HG03558 (cell line): ENCODE measurements at regions not wholly inside any gene's neighbourhood (a gene's known extent, or its start where the extent isn't known, plus 50 kb on each side); places are given as distances from the start of the nearest gene placed in this dataset.
"Not testable (repeated sequence)": the region's sequence is repeated elsewhere in the genome, so short reads cannot be mapped to it uniquely, and the experiment has no call there.

ENCODE experiments used
- ATAC-seq: cut with Tn5 transposase; IDR thresholded peaks from one replicate; pipeline ENCODE4 v1.9.1; 2021; ENCODE audit warnings: moderate number of reproducible peaks; ENCODE audit not compliant: unreplicated experiment; ENCODE audit errors: extremely low read depth

DNA sequence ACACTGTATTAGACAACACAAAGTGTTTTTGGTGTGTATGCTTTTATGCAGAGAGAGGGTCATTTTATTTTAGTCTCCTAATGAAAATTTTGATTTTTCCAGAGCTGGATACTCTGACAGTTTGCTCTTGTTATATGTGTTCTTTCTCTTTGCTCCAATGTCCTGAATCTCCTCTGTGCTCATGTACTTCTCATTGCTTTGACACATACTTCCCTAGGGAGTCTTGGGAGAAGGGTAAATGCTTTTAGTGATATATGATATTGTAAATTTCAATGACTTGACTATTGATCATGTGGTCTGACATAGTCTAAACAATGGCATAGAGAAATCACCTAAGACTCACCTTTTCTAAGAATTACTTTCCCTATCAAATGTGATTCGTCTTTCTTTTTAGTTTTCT lies 972.6 kb upstream of the EDIL3 start:
- no peak for ATAC-seq

- no peak for ATAC-seq
Observed at GRCh38 chr5:85375525-85375924, 990.8 kb upstream of the EDIL3 start.

GRCh38 chr5:85388770-85389169 lies 1004.1 kb upstream of the EDIL3 start:
- ATAC-seq: no peak

GRCh38 chr5:85392309-85392708 lies 1007.6 kb upstream of the EDIL3 start:
- ATAC-seq: not testable (repeated sequence)

DNA sequence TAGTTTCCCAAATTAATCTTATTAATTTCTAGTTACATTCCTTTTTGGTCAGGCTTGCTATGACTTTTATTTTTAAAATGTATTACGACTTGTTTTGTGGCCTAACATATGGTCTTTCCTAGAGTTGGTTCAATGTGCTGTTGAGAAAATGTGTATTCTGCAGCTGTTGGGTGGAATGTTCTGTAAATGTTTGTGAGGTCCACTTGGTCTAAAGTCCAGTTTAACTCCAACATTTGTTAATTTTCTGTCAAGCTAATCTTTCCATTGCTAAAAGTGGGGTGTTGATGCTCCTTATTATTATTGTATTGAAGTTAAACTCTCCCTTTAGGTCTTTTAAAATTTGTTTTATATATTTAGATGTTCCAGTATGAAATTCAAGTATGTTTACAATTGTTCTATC lies 1010.8 kb upstream of the EDIL3 start:
- ATAC-seq: no peak

DNA sequence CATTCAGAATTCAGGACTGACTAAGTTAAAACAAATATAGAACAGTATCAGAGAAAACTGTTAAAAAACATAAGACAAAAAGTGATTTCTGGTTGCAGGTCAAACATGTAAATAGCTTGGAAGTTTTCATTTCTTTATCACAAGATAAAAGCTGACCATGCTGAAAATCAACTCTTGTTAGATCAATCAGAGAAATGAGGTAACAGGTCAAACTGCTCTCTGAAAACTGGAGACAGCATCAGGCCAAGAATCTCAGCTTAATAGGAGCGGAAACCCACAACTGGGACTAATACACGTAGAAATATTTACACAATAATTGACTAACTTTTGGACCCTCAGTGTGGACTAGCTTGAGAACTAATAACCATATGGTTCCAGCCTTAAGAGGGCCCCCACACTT lies 1012.8 kb upstream of the EDIL3 start:
- no peak for ATAC-seq

DNA sequence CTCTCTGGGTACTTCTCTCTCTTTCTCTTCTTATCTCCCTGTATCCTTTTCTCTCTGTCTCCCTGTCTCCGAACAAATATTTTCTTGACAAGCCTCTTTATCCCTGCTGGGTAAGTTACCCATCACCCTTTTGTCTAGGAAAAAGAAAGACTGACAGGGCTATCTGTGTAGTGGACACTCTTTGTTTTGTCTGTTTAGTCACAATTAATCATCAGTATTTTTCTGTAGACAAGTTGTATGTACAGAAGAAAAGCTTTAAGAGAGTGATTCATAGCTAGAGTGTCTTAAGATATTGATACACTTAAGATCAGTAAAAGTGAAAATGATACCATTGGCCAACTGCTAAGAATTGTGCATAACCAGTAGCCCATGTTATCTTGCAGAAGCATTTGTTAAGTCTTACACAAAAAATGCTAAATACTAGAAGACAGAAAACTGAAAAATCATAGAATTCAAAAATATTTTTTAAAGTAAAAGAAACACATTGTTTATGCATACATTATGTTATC lies 1043.8 kb upstream of the EDIL3 start:
- ATAC-seq: no peak

DNA sequence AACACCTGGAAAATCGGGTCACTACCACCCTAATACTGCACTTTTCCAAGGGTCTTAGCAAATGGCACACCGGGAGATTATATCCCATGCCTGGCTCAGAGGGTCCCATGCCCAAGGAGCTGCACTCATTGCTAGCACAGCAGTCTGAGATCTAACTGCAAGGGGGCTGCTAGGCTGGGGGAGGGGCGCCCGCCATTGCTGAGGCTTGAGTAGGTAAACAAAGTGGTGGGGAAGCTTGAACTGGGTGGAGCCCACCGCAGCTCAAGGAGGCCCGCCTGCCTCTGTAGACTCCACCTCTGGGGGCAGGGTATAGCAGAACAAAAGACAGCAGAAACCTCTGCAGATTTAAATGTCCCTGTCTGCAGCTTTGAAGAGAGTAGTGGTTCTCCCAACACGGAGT lies 1047.0 kb upstream of the EDIL3 start:
- ATAC-seq: not testable (repeated sequence)

DNA sequence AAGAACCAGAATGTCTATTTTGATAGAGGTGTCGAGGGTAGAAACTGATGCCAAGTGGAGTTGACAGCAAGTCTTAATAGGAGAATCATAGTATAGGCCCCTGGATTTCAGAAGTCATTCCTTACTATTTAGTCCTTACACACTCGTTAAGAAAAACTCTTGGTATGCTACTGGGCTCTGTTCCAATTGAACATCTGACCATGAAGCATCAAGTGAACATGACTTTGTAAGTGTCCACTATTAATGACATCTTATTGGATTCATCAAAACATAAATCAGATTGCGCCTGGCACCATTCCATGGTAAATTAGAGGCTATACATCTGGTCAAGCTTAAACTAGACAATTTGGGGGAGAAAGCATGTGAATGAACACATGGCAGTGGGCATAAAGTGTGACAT lies 1056.5 kb upstream of the EDIL3 start:
- no peak for ATAC-seq

DNA sequence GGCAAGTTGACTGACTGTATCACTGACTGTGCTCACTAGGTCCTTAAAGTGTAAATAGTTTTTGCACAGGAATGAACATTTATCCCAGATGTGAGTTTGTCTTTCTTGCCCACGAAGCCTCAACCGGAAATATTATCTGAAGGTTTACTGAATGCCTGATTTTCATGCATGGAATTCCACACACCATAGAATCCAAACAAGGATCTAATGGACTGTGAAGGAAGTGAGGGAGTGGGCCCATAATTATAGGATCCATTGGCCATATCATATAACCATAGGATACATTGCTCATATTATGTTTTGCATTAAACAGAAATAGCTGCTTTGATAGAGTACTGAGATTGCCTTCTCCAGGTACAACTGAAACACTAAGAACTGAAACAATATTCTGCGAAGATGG lies 1057.2 kb upstream of the EDIL3 start:
- no peak for ATAC-seq

DNA sequence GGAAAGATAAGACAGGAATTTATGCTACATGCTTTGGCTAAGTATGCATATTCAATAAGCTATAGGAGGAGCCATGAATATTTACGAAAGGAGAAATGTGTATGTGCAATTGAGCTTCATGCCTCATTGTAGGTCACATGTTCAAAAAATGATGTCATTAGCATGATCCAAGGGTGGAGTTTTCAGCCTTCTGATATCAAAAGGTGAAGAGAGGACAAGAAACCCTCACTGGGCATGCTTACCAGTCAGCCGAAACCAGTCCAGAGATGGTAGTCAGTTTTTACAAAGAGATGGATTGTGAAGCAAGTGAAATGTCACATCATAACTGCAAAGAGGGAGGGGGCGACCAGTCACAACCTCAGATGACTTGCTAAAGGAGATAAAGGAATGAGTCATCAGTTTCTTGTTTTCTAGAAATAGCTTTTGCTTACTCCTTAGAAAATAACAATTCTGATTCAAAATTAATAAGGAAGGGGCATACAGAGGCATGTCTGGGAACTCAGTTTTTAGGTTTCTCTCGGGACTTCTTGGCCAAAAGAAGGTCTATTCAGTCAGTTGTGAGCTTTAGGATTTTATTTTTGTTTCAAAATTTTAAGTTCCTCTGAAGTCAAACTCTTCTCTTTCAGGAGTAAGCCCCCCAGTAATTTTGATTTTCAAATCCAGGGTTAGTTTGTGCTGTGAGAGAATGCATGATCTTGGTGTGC lies 1067.8 kb upstream of the EDIL3 start:
- no peak for ATAC-seq

GRCh38 chr5:85453026-85453349 lies 1068.3 kb upstream of the EDIL3 start:
- no peak for ATAC-seq

DNA sequence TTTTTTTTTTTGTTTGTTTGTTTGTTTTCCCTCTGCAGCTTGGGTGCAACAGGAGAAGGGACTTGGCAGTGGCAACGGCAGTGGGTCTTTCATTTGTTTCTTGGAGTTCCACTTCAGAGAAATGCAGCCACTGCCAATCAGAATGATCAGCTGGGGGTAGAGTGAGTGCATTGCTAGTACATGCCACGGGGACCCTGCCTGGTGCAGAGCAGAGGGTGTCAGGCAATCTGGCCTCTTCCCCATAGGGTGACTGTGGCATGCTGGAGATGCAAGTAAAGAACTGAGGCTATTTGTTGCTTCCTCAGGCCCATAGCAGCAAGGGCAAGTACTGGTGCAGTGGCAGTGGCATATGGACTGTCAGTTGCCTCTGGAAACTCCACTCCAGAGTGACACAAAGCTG lies 1073.6 kb upstream of the EDIL3 start:
- ATAC-seq: no peak

DNA sequence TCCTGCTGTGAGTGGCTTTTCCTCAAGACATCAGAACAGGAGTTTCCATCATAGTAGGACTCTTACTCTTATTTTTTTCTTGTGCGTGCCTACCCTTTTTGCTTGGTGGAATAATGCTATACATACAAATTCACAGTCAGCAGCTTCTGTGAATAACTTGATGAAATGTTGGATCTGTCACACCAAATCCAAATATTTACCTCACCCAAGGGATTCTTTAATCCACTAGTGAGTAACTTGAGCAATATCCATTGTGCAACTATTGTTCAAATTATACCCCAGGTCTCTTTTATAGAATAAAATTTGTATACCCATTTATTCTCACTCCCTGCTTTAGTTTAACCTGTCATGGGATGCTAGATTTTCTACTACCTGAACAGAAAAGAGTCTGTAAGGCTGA lies 1078.3 kb upstream of the EDIL3 start:
- no peak for ATAC-seq

- ATAC-seq: no peak
Observed at GRCh38 chr5:85466423-85466822, 1081.7 kb upstream of the EDIL3 start.

GRCh38 chr5:85472749-85473148 lies 1088.1 kb upstream of the EDIL3 start:
- ATAC-seq: no peak

DNA sequence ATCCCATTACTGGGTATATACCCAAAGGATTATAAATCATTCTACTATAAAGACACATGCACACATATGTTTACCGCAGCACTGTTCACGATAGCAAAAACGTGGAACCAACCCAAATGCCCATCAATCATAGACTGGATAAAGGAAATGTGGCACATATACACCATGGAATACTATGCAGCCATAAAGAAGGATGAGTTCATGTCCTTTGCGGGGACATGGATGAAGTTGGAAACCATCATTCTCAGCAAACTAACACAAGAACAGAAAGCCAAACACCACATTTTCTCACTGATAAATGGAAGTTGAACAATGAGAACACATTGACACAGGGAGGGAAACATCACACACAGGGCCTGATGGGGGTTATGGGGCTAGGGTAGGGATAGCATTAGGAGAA lies 1090.5 kb upstream of the EDIL3 start:
- not testable (repeated sequence) for ATAC-seq

- ATAC-seq: no peak
Observed at GRCh38 chr5:85476617-85477016, 1091.9 kb upstream of the EDIL3 start.

DNA sequence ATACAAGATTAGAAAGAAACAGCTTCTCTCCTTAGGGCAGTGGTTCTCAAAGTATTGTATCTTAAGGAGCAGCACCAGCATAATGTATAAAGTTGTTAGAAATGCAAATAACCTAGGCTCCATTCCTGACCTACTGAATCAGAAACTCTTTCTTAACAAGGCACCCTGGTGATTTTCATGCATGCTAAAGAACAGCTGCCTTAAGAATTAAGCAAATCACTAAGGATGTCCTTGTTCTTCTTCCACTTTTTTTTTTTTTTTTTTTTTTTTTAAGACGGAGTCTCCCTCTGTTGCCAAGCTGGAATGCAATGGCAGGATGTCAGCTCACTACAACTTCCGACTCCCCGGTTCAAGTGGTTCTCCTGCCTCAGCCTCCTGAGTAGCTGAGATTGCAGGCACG lies 1095.2 kb upstream of the EDIL3 start:
- no peak for ATAC-seq

DNA sequence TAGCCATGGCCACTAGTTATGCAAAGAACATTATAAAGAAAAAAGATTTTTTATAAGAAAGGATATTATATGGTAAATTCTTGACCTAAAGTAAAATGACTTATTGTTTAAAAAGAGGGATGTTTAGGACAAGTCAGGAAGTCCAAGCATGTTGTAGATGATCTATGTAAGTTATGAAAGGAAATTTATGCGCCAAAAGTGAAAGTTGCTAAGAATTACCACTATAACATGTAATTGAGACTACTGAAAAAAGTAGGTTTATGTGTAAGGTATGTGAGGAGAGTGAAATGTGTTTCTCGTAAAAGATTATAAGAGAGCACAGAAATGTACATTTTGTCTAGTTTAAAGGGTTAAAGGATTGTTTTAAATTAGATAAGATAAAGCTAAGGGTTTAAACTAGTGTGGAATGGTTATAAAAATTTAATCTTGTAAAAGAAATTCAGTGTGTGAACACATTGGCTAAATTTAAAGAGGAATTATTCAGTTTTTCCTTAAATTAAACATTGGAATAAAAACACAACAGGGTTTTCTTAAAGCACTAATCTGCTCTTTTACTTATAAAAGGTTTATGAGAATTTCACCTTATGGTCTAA lies 1100.4 kb upstream of the EDIL3 start:
- no peak for ATAC-seq

DNA sequence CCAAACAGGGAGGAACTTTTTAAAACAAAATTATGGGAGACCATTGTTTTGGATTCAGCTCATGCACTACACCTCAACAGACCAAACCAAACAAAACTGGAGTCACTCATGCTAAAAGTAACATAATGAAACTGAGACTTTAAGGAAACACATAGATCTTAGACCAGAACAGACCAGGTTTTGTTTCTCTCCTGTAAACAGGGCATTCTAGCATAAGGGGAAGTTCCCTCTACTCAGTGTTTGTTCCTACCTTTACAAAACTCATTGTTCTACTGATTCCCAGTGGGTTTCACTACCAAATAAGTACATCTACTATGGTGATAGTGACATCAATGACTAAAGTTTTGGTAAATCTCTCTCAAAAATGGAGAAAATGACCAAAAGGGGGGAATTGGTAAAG lies 1103.6 kb upstream of the EDIL3 start:
- no peak for ATAC-seq

- ATAC-seq: no peak
Observed at GRCh38 chr5:85500869-85501268, 1116.2 kb upstream of the EDIL3 start.
